ENCODE measurements at regions not wholly inside any gene's neighbourhood (a gene's known extent, or its start where the extent isn't known, plus 50 kb on each side); places are given as distances from the start of the nearest gene placed in this dataset.

DNA sequence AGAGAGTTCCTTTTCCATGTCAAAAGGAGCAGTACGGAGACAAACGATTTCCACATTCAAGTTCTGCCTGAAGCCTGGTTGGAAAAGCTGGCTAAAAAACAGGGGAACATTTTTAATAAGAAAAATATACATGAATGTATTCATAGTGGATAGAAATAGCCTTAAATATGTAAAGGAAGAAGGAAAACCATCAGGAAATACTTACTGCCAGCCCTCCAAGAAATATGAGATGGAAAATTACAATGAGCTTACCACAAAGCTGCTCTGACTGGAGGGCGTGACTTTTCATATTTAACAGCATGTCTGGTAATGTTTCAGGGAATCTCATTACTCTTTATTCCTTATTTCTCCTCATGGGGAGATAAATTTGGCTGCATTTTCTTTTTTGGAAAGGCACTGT lies 75.9 kb upstream of the ZDHHC17 start:
- TF ChIP-seq ISL1 (CRISPR knock-in tag; IDR thresholded peaks at IDR 0.05): no peak
- TF ChIP-seq ZFP3 (CRISPR knock-in tag; IDR thresholded peaks at IDR 0.05): no peak
- no peak for TF ChIP-seq RARB (CRISPR knock-in tag; IDR thresholded peaks at IDR 0.05)
- no peak for TF ChIP-seq ZFP30 (CRISPR knock-in tag; IDR thresholded peaks at IDR 0.05)
- no peak for TF ChIP-seq ARNTL (CRISPR knock-in tag; IDR thresholded peaks at IDR 0.05; ENCODE audit: borderline replicate concordance, low read depth)
- TF ChIP-seq, protein P1, sequence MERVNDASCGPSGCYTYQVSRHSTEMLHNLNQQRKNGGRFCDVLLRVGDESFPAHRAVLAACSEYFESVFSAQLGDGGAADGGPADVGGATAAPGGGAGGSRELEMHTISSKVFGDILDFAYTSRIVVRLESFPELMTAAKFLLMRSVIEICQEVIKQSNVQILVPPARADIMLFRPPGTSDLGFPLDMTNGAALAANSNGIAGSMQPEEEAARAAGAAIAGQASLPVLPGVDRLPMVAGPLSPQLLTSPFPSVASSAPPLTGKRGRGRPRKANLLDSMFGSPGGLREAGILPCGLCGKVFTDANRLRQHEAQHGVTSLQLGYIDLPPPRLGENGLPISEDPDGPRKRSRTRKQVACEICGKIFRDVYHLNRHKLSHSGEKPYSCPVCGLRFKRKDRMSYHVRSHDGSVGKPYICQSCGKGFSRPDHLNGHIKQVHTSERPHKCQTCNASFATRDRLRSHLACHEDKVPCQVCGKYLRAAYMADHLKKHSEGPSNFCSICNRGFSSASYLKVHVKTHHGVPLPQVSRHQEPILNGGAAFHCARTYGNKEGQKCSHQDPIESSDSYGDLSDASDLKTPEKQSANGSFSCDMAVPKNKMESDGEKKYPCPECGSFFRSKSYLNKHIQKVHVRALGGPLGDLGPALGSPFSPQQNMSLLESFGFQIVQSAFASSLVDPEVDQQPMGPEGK (CRISPR knock-in tag; IDR thresholded peaks at IDR 0.05; ENCODE audit: borderline replicate concordance): no peak
- TF ChIP-seq, protein P2, sequence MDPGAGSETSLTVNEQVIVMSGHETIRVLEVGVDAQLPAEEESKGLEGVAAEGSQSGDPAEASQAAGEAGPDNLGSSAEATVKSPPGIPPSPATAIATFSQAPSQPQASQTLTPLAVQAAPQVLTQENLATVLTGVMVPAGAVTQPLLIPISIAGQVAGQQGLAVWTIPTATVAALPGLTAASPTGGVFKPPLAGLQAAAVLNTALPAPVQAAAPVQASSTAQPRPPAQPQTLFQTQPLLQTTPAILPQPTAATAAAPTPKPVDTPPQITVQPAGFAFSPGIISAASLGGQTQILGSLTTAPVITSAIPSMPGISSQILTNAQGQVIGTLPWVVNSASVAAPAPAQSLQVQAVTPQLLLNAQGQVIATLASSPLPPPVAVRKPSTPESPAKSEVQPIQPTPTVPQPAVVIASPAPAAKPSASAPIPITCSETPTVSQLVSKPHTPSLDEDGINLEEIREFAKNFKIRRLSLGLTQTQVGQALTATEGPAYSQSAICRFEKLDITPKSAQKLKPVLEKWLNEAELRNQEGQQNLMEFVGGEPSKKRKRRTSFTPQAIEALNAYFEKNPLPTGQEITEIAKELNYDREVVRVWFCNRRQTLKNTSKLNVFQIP (CRISPR knock-in tag; IDR thresholded peaks at IDR 0.05; ENCODE audit: borderline replicate concordance, low read depth): no peak
